ENCODE measurements at regions not wholly inside any gene's neighbourhood (a gene's known extent, or its start where the extent isn't known, plus 50 kb on each side); places are given as distances from the start of the nearest gene placed in this dataset.

- TF ChIP-seq SP1 (IDR thresholded peaks at IDR 0.05) = no peak
- no peak for TF ChIP-seq FOXM1 (IDR thresholded peaks at IDR 0.05; ENCODE audit: borderline replicate concordance)
- no peak for TF ChIP-seq FOXA1 (IDR thresholded peaks at IDR 0.05)
- TF ChIP-seq TARDBP (IDR thresholded peaks at IDR 0.05) = no peak
- no peak for TF ChIP-seq NFRKB (IDR thresholded peaks at IDR 0.05)
- no peak for TF ChIP-seq LEF1 (IDR thresholded peaks at IDR 0.05; ENCODE audit: borderline replicate concordance)
- no peak for TF ChIP-seq ELF4 (IDR thresholded peaks at IDR 0.05)
- no peak for TF ChIP-seq FOXK2 (IDR thresholded peaks at IDR 0.05)
- no peak for TF ChIP-seq SUZ12 (IDR thresholded peaks at IDR 0.05)
- no peak for TF ChIP-seq CTBP1 (IDR thresholded peaks at IDR 0.05; ENCODE audit: borderline replicate concordance)
- no peak for TF ChIP-seq HDGF (IDR thresholded peaks at IDR 0.05; ENCODE audit: borderline replicate concordance)
- TF ChIP-seq ARNT (IDR thresholded peaks at IDR 0.05) = no peak
- TF ChIP-seq L3MBTL2 (conservative IDR thresholded peaks at IDR 0.05) = no peak
Measured at GRCh38 chr6:102717737-102718456, 1324.4 kb downstream of the GRIK2 start.
